ENCODE measurements at regions not wholly inside any gene's neighbourhood (a gene's known extent, or its start where the extent isn't known, plus 50 kb on each side); places are given as distances from the start of the nearest gene placed in this dataset.

DNA sequence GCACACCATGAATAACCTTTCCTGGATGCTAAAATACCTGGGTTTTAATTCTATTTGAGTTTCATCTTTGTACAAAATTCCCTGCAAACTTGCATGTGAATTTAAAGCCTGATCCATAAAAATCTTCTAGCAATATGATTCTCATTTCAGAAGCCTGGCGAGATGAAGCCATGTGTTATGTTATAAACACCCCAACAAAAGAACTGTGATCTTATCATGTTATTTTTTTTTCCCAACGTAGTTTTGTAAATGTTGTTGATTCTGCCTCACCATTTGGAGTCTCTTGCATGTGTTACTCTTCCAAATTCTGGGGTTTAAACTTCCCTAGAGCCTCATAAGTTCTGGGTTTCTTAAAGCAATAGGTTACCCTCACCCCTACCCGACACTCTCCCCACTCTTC lies 428.1 kb upstream of the DPH6 start:
- TF ChIP-seq TAF1 (IDR thresholded peaks at IDR 0.05; ENCODE audit: borderline replicate concordance, insufficient read depth, low read length) (no peak), POLR2AphosphoS5 (IDR thresholded peaks at IDR 0.05; ENCODE audit: low read depth, low read length) (no peak), REST (IDR thresholded peaks at IDR 0.05; ENCODE audit: insufficient read depth in 1 of 2, low read depth in 2 of 2, low read length in 2 of 2) (no peak), SIN3A (IDR thresholded peaks at IDR 0.05; ENCODE audit: borderline replicate concordance, insufficient read depth, low read length) (no peak)
